ENCODE measurements at regions not wholly inside any gene's neighbourhood (a gene's known extent, or its start where the extent isn't known, plus 50 kb on each side); places are given as distances from the start of the nearest gene placed in this dataset.

GRCh38 chr6:113488812-113489685, 368.1 kb upstream of the MARCKS start:
- no peak for FAIRE-seq

GRCh38 chr6:113489952-113490746, 367.0 kb upstream of the MARCKS start:
- FAIRE-seq: no peak

GRCh38 chr6:113491376-113491775, 365.8 kb upstream of the MARCKS start:
- no peak for FAIRE-seq

GRCh38 chr6:113493991-113494390, 363.2 kb upstream of the MARCKS start:
- FAIRE-seq: no peak

- FAIRE-seq: no peak
Observed at GRCh38 chr6:113495521-113495920, 361.6 kb upstream of the MARCKS start.

GRCh38 chr6:113496166-113496565, 361.0 kb upstream of the MARCKS start:
- no peak for FAIRE-seq

GRCh38 chr6:113500221-113500620, 356.9 kb upstream of the MARCKS start:
- FAIRE-seq: no peak

GRCh38 chr6:113505084-113505699, 352.0 kb upstream of the MARCKS start:
- no peak for FAIRE-seq

- no peak for FAIRE-seq
Observed at GRCh38 chr6:113508249-113508648, 348.9 kb upstream of the MARCKS start.

GRCh38 chr6:113511100-113511499, 346.0 kb upstream of the MARCKS start:
- FAIRE-seq: no peak

GRCh38 chr6:113512576-113512975, 344.6 kb upstream of the MARCKS start:
- FAIRE-seq: no peak

- no peak for FAIRE-seq
Observed at GRCh38 chr6:113513086-113513485, 344.1 kb upstream of the MARCKS start.

- FAIRE-seq: no peak
Observed at GRCh38 chr6:113522376-113522775, 334.8 kb upstream of the MARCKS start.

GRCh38 chr6:113524826-113525225, 332.3 kb upstream of the MARCKS start:
- no peak for FAIRE-seq

- FAIRE-seq: no peak
Observed at GRCh38 chr6:113526553-113526952, 330.6 kb upstream of the MARCKS start.

- FAIRE-seq: no peak
Observed at GRCh38 chr6:113526995-113527394, 330.1 kb upstream of the MARCKS start.

- no peak for FAIRE-seq
Observed at GRCh38 chr6:113528111-113528510, 329.0 kb upstream of the MARCKS start.

GRCh38 chr6:113529196-113529595, 327.9 kb upstream of the MARCKS start:
- no peak for FAIRE-seq

GRCh38 chr6:113529879-113530278, 327.3 kb upstream of the MARCKS start:
- FAIRE-seq: no peak

GRCh38 chr6:113530769-113531168, 326.4 kb upstream of the MARCKS start:
- no peak for FAIRE-seq

- no peak for FAIRE-seq
Observed at GRCh38 chr6:113539202-113539601, 317.9 kb upstream of the MARCKS start.

GRCh38 chr6:113539623-113540022, 317.5 kb upstream of the MARCKS start:
- no peak for FAIRE-seq

- FAIRE-seq: no peak
Observed at GRCh38 chr6:113540466-113540865, 316.7 kb upstream of the MARCKS start.

GRCh38 chr6:113551168-113551567, 306.0 kb upstream of the MARCKS start:
- no peak for FAIRE-seq

Data from G401.6 (cell line).